Ammon's horn (tissue), 1 donor: ENCODE measurements at regions not wholly inside any gene's neighbourhood (a gene's known extent, or its start where the extent isn't known, plus 50 kb on each side); places are given as distances from the start of the nearest gene placed in this dataset.

Experiments
- DNase-seq: peaks from one replicate; pipeline ENCODE4 v3.0.0-alpha.2; 2016; ENCODE audit warnings: low spot score

- no peak for DNase-seq
Measured at GRCh38 chr6:125544819-125545218, 204.6 kb upstream of the HEY2 start.

- no peak for DNase-seq
Measured at GRCh38 chr6:125546841-125547251, 202.6 kb upstream of the HEY2 start.

GRCh38 chr6:125547381-125547780 is 202.1 kb upstream of the HEY2 start:
- no peak for DNase-seq

- DNase-seq = no peak
Measured at GRCh38 chr6:125549202-125549884, 200.1 kb upstream of the HEY2 start.

GRCh38 chr6:125550892-125551291 is 198.5 kb upstream of the HEY2 start:
- DNase-seq = no peak

GRCh38 chr6:125552819-125553218 is 196.6 kb upstream of the HEY2 start:
- DNase-seq = no peak

GRCh38 chr6:125554456-125554855 is 195.0 kb upstream of the HEY2 start:
- DNase-seq = no peak

GRCh38 chr6:125558241-125558843 is 191.1 kb upstream of the HEY2 start:
- DNase-seq = no peak

- no peak for DNase-seq
Measured at GRCh38 chr6:125558907-125559306, 190.5 kb upstream of the HEY2 start.

- DNase-seq = no peak
Measured at GRCh38 chr6:125562156-125562555, 187.3 kb upstream of the HEY2 start.

- DNase-seq = no peak
Measured at GRCh38 chr6:125564941-125565340, 184.5 kb upstream of the HEY2 start.

GRCh38 chr6:125567407-125567806 is 182.0 kb upstream of the HEY2 start:
- no peak for DNase-seq

GRCh38 chr6:125568609-125569008 is 180.8 kb upstream of the HEY2 start:
- no peak for DNase-seq

- no peak for DNase-seq
Measured at GRCh38 chr6:125570526-125570925, 178.9 kb upstream of the HEY2 start.

GRCh38 chr6:125571207-125571755 is 178.2 kb upstream of the HEY2 start:
- no peak for DNase-seq

- DNase-seq = no peak
Measured at GRCh38 chr6:125574604-125575003, 174.8 kb upstream of the HEY2 start.

- DNase-seq = no peak
Measured at GRCh38 chr6:125577124-125577662, 172.2 kb upstream of the HEY2 start.

GRCh38 chr6:125584468-125584939 is 164.9 kb upstream of the HEY2 start:
- peak; percentile 92 for DNase-seq

GRCh38 chr6:125585470-125585869 is 164.0 kb upstream of the HEY2 start:
- DNase-seq = no peak

- DNase-seq = no peak
Measured at GRCh38 chr6:125586074-125586473, 163.4 kb upstream of the HEY2 start.

- DNase-seq = no peak
Measured at GRCh38 chr6:125586605-125587004, 162.8 kb upstream of the HEY2 start.

GRCh38 chr6:125587666-125588632 is 161.5 kb upstream of the HEY2 start:
- DNase-seq = no peak
